ENCODE measurements at regions not wholly inside any gene's neighbourhood (a gene's known extent, or its start where the extent isn't known, plus 50 kb on each side); places are given as distances from the start of the nearest gene placed in this dataset.

DNA sequence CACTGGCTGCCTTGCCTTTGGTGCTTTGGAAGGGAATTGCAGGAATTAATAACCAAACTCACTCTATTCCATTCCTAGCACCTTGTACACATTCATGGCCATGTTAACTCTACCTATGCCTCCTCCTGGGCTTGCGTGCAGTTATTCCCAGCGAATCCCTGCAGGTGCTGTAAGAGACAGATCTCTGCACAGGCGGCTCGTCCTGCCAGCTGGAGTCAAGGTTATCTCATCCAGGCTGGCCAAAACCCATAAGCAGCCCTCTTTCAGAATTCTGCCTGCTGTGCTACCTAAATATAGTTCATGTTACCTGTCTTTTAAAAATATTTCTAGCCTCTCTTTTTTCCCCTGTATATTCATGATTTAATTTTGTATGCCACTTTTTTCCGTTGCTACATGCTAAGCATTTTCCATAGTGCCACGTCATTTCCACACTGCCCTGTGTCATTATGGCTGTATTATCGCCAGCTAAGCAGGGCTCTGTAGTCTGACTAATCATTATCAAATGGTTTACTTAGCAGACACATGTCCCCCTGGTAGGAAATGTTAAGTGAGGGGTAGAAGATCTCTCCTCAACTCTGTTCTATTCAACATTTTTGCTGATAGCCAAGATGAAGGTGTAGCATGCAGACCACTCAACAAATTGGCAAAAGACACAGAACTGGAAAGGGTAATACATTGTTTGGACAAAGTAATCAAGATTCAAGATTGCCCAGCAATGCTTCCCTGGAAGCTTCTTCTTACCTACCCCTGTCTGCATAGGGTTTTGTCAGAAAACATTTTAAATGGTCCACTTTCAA is 79.7 kb upstream of the TAF1B start:
- TF ChIP-seq POLR2AphosphoS5 (IDR thresholded peaks at IDR 0.05) (no peak), POLR2A (IDR thresholded peaks at IDR 0.05) (no peak)
- TF ChIP-seq, protein P1, sequence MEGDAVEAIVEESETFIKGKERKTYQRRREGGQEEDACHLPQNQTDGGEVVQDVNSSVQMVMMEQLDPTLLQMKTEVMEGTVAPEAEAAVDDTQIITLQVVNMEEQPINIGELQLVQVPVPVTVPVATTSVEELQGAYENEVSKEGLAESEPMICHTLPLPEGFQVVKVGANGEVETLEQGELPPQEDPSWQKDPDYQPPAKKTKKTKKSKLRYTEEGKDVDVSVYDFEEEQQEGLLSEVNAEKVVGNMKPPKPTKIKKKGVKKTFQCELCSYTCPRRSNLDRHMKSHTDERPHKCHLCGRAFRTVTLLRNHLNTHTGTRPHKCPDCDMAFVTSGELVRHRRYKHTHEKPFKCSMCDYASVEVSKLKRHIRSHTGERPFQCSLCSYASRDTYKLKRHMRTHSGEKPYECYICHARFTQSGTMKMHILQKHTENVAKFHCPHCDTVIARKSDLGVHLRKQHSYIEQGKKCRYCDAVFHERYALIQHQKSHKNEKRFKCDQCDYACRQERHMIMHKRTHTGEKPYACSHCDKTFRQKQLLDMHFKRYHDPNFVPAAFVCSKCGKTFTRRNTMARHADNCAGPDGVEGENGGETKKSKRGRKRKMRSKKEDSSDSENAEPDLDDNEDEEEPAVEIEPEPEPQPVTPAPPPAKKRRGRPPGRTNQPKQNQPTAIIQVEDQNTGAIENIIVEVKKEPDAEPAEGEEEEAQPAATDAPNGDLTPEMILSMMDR (IDR thresholded peaks at IDR 0.05 in 8 of 11, conservative IDR thresholded peaks at IDR 0.05 in 3 of 11) = no peak
